ENCODE measurements at regions not wholly inside any gene's neighbourhood (a gene's known extent, or its start where the extent isn't known, plus 50 kb on each side); places are given as distances from the start of the nearest gene placed in this dataset.

- intact Hi-C loops (cut with micrococcal nuclease), result no loop called here
- ChIA-PET CTCF (interaction anchor here (0.6 kb wide), 1 partner anchor 31 kb away, joined by 3 read pairs; no protein-coding TSS in a partner anchor), POLR2A (interaction anchor here (0.7 kb wide), 1 partner anchor 70 kb away, joined by 3 read pairs; no protein-coding TSS in a partner anchor)
- peak; percentile 43 for DNase-seq (ENCODE audit: unreplicated experiment)
- Mint-ChIP-seq H3K4me1 (ENCODE audit: insufficient read depth, unreplicated experiment) (peaks cover 16% of the 10 kb centered on the region), H3K36me3 (ENCODE audit: insufficient read depth, unreplicated experiment) (no peaks in the 10 kb centered on the region), H3K27me3 (ENCODE audit: insufficient read depth, unreplicated experiment) (no peaks in the 10 kb centered on the region), H3K27ac (ENCODE audit: low read depth, unreplicated experiment) (peak overlapping the region; percentile 31), H3K4me3 (ENCODE audit: unreplicated experiment) (no peak overlapping the region), H3K9me3 (ENCODE audit: unreplicated experiment) (no peaks in the 10 kb centered on the region)
- BruUV-seq (replicated peaks), result no TSS peak
- no peak for TF ChIP-seq CTCF (IDR thresholded peaks at IDR 0.05; ENCODE audit: unreplicated experiment)
These were observed 793.3 kb upstream of the SOX9 start for GRCh38 chr17:71327376-71328059.

GRCh38 chr17:71329310-71330098, 791.3 kb upstream of the SOX9 start:
- no TSS peak for BruUV-seq (replicated peaks)
- H3K9me3 Mint-ChIP-seq (ENCODE audit: unreplicated experiment), result no peaks in the 10 kb centered on the region
- no peaks in the 10 kb centered on the region for H3K36me3 Mint-ChIP-seq (ENCODE audit: insufficient read depth, unreplicated experiment)
- DNase-seq (ENCODE audit: unreplicated experiment), result no peak
- peaks cover 21% of the 10 kb centered on the region for H3K4me1 Mint-ChIP-seq (ENCODE audit: insufficient read depth, unreplicated experiment)
- ChIA-PET POLR2A (interaction anchor here (0.7 to 1.0 kb wide), 2 partner anchors 24 to 83 kb away, joined by 3 read pairs; no protein-coding TSS in a partner anchor), CTCF (no interaction called here)
- no peaks in the 10 kb centered on the region for H3K27me3 Mint-ChIP-seq (ENCODE audit: insufficient read depth, unreplicated experiment)
- H3K27ac Mint-ChIP-seq (ENCODE audit: low read depth, unreplicated experiment), result peak overlapping the region; percentile 17
- intact Hi-C loops (cut with micrococcal nuclease), result loop anchor here (10.0 kb wide), 1 partner anchor 215 kb away; no protein-coding TSS in a partner anchor
- no peak for TF ChIP-seq CTCF (IDR thresholded peaks at IDR 0.05; ENCODE audit: unreplicated experiment)
- H3K4me3 Mint-ChIP-seq (ENCODE audit: unreplicated experiment), result no peak overlapping the region

- CTCF ChIA-PET, result no interaction called here
- Mint-ChIP-seq H3K36me3 (ENCODE audit: insufficient read depth, unreplicated experiment) (no peaks in the 10 kb centered on the region), H3K27me3 (ENCODE audit: insufficient read depth, unreplicated experiment) (no peaks in the 10 kb centered on the region), H3K9me3 (ENCODE audit: unreplicated experiment) (no peaks in the 10 kb centered on the region), H3K4me3 (ENCODE audit: unreplicated experiment) (no peak overlapping the region), H3K27ac (ENCODE audit: low read depth, unreplicated experiment) (peak overlapping the region; percentile 17), H3K4me1 (ENCODE audit: insufficient read depth, unreplicated experiment) (peaks cover 21% of the 10 kb centered on the region)
- no peak for TF ChIP-seq CTCF (IDR thresholded peaks at IDR 0.05; ENCODE audit: unreplicated experiment)
- intact Hi-C loops (cut with micrococcal nuclease), result loop anchor here (10.0 kb wide), 1 partner anchor 215 kb away; no protein-coding TSS in a partner anchor
- BruUV-seq (replicated peaks), result no TSS peak
- peak; percentile 18 for DNase-seq (ENCODE audit: unreplicated experiment)
- POLR2A ChIA-PET, result interaction anchor here (0.7 kb wide), 1 partner anchor 24 kb away, joined by 3 read pairs; no protein-coding TSS in a partner anchor
These were observed 790.8 kb upstream of the SOX9 start for GRCh38 chr17:71330099-71330375.

GRCh38 chr17:71331754-71332325, 789.0 kb upstream of the SOX9 start:
- no peak for DNase-seq (ENCODE audit: unreplicated experiment)

More at GRCh38 chr17:71331754-71332325, 789.0 kb upstream of the SOX9 start:
- H3K36me3 Mint-ChIP-seq (ENCODE audit: insufficient read depth, unreplicated experiment), result no peaks in the 10 kb centered on the region
- H3K4me1 Mint-ChIP-seq (ENCODE audit: insufficient read depth, unreplicated experiment), result peaks cover 21% of the 10 kb centered on the region
- no TSS peak for BruUV-seq (replicated peaks)
- ChIA-PET CTCF (no interaction called here), POLR2A (interaction anchor here (0.6 to 0.7 kb wide), 3 partner anchors 121 to 562 kb away, joined by 3 to 4 read pairs (median 3); no protein-coding TSS in a partner anchor)
- H3K27me3 Mint-ChIP-seq (ENCODE audit: insufficient read depth, unreplicated experiment), result no peaks in the 10 kb centered on the region
- no peak for TF ChIP-seq CTCF (IDR thresholded peaks at IDR 0.05; ENCODE audit: unreplicated experiment)
- H3K9me3 Mint-ChIP-seq (ENCODE audit: unreplicated experiment), result no peaks in the 10 kb centered on the region
- no peak overlapping the region for H3K27ac Mint-ChIP-seq (ENCODE audit: low read depth, unreplicated experiment)
- H3K4me3 Mint-ChIP-seq (ENCODE audit: unreplicated experiment), result no peak overlapping the region
- intact Hi-C loops (cut with micrococcal nuclease), result loop anchor here (10.0 kb wide), 1 partner anchor 217 kb away; no protein-coding TSS in a partner anchor

All from MCF 10A (cell line).